ENCODE measurements at regions not wholly inside any gene's neighbourhood (a gene's known extent, or its start where the extent isn't known, plus 50 kb on each side); places are given as distances from the start of the nearest gene placed in this dataset.

DNA sequence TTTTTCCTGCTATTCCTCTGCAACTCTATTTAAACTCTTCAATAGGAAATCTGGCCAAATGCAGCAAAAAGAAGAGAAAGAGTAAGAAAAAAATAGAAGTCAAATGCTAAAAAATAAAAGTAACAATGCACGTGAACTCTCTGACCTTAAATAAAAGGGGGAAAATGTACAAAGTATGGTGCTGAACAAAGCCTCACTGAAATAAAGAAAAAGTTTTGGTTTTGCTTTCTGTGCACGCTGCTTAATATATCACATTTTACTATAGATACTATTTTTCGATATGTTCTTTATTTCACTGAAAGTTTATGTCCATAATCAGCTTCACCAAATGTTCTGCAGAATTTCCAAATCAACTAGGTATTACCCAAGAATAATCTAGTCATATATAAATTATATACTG lies 396.3 kb downstream of the CBLN2 start:
- TF ChIP-seq, protein P1, sequence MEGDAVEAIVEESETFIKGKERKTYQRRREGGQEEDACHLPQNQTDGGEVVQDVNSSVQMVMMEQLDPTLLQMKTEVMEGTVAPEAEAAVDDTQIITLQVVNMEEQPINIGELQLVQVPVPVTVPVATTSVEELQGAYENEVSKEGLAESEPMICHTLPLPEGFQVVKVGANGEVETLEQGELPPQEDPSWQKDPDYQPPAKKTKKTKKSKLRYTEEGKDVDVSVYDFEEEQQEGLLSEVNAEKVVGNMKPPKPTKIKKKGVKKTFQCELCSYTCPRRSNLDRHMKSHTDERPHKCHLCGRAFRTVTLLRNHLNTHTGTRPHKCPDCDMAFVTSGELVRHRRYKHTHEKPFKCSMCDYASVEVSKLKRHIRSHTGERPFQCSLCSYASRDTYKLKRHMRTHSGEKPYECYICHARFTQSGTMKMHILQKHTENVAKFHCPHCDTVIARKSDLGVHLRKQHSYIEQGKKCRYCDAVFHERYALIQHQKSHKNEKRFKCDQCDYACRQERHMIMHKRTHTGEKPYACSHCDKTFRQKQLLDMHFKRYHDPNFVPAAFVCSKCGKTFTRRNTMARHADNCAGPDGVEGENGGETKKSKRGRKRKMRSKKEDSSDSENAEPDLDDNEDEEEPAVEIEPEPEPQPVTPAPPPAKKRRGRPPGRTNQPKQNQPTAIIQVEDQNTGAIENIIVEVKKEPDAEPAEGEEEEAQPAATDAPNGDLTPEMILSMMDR (IDR thresholded peaks at IDR 0.05; ENCODE audit: low read length) = no peak
- TF ChIP-seq EZH2 (optimal IDR thresholded peaks at IDR 0.05; ENCODE audit: low read depth, low read length) = no peak
